ENCODE measurements at regions not wholly inside any gene's neighbourhood (a gene's known extent, or its start where the extent isn't known, plus 50 kb on each side); places are given as distances from the start of the nearest gene placed in this dataset.
"Not testable (repeated sequence)": the region's sequence is repeated elsewhere in the genome, so short reads cannot be mapped to it uniquely, and the experiment has no call there.

- no peak for DNase-seq
Measured at GRCh38 chr5:103425686-103426454, 136.7 kb downstream of the NUDT12 start.

- DNase-seq: no peak
Measured at GRCh38 chr5:103424453-103425205, 138.0 kb downstream of the NUDT12 start.

- no peak for DNase-seq
Measured at GRCh38 chr5:103424026-103424425, 138.6 kb downstream of the NUDT12 start.

DNA sequence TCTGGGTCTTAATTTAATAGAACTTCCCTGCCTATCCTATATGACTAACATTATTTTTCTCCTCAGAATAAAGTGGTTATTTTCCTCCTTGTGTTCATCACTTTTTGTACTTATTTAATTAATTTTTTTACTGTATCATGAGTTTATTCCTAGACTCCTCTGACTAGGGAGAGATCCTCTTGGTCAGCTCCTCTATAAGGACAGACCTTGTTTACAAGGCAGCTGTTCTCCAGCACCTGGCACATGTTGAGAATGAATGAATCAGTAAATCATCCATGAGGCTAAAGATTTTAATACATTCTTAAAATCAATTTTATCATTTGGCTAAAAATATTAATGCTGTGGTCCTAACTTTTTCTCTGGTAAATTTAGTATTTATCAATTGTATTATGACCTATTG, 139.8 kb downstream of the NUDT12 start:
- DNase-seq: no peak

- no peak for DNase-seq
Measured at GRCh38 chr5:103414604-103415003, 148.0 kb downstream of the NUDT12 start.

DNA sequence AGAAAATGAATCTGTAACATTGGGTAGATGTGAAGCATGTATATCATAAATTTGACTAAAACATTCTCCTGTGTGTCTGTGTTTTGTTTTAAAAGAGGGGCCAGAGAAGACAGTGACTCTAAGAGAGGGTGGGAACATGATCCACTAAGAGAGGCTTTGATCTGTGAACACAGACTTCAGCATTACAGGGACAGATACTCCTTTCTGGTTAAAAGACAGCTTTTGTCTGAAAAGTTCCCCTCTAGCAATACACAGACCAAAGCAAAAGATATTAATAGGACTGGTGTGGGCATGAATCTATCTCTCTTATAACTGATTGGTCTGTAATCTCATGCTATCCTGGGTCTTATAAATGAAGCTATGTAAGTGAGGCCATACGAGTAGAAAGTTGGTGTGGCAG, 150.9 kb downstream of the NUDT12 start:
- DNase-seq: no peak

GRCh38 chr5:103410172-103410571, 151.6 kb downstream of the MACIR start:
- no peak for DNase-seq

GRCh38 chr5:103409013-103409670, 150.6 kb downstream of the MACIR start:
- no peak for DNase-seq

- no peak for DNase-seq
Measured at GRCh38 chr5:103408408-103408807, 149.8 kb downstream of the MACIR start.

- DNase-seq: no peak
Measured at GRCh38 chr5:103407402-103407801, 148.8 kb downstream of the MACIR start.

- DNase-seq: no peak
Measured at GRCh38 chr5:103404483-103404882, 145.9 kb downstream of the MACIR start.

GRCh38 chr5:103402851-103403250, 144.3 kb downstream of the MACIR start:
- DNase-seq: peak; percentile 5 to 34

DNA sequence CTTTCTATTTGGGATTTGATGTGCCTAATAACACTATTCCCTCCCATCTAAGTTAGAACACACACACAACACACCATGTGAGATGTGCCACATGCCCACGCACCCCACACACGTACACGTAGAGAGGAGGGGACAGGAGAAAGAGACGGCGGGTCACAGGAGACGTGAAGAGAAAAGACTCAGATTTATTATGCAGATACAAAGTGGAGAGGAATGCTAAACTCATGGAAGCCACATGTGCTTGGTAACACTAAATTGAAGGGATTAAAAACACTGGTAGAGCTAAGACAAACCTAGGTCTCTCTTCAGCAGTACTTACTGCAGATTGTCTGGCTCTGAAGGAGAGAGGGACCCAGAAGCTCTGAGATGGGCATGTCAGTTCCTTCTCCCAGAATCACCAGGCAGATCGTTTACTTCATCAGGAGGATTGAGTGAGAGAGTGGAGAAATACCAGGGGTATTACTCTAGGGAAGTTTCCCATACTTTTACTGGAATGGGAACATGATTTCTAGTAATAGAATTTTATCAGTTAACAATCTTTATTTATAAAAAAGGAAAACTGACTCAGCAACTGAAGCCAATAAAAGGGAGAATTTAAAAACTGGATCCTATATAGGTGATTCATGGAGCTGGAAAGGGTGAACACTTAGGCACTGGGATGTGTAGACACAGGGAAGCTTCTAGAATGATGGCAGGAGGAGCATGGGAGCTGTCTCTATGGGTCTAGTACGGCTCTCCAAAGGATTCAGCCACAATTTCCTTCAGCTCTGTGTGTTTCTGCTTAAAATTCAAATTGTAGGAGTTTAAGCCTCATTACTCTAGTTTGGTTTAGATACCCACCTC, 139.4 kb downstream of the MACIR start:
- DNase-seq: no peak

DNA sequence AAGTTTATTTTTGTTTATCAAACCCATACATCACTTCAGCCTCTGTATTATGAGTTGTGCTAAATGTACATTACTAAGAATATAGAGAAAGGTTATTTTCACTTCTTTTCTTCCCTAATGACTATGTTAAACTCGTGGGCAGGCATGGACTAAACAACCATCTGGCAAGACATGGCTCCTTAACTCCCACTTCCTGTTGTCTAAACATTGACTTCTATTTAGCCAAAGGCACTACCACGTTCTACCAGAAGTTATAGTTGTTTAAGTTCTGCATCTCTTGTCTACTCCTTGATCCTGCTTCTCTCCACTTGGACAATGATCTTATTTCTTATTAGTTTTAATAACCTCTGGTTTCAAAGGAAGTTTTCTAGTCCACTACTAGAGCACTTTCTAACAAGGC, 136.1 kb downstream of the MACIR start:
- DNase-seq: no peak

DNA sequence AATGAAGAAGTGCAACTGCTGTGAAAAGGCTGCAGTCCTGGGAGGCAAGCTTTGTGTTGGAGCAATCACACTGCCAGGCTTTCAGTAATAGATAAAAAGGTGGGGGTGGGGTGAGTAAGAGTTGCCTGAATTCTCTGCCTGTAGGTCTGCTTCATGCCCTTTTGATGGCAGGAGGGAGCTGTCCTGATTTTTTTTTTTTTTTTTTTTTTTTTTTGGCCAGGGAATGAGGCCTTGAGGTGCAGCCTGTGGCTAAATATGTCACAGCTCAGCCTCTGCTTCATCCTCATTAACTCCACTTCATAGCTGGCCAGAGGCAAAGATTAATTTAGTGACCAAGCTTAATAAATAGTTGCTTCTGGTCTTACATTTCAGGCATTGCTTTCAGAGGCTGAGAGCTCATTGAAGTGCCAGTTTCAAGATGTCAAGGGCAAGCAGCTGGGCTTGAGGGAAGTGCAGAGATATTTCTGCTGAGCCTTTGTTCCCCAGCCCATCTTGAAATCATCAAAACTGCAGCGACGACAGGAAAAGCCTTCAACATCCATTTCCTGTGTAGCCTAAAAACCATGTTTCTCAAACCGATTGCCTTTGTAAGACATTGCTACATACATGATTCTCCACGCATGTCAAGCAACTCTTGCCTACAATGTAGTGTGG, 134.7 kb downstream of the MACIR start:
- no peak for DNase-seq

GRCh38 chr5:103391659-103392058, 133.1 kb downstream of the MACIR start:
- no peak for DNase-seq

GRCh38 chr5:103389846-103390245, 131.3 kb downstream of the MACIR start:
- DNase-seq: no peak

GRCh38 chr5:103389357-103389756, 130.8 kb downstream of the MACIR start:
- no peak for DNase-seq

DNA sequence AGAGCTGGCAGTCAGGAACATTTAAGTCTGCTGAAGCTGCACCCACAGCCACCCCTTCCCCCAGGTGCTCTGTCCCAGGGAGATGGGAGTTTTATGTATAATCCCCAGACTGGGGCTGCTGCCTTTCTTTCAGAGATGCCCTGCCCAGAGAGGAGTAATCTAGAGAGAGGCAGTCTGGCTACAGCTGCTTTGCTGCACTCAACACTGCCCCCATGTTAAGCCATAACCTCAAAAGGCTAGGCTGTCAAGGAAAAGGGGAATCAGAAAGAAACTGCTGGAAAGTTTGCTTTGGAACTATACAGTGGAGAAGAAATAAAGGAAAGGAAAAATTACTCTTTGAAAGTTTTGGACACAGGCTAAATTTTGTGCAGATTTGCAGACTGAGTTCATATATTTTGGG, 127.2 kb downstream of the MACIR start:
- DNase-seq: no peak

DNA sequence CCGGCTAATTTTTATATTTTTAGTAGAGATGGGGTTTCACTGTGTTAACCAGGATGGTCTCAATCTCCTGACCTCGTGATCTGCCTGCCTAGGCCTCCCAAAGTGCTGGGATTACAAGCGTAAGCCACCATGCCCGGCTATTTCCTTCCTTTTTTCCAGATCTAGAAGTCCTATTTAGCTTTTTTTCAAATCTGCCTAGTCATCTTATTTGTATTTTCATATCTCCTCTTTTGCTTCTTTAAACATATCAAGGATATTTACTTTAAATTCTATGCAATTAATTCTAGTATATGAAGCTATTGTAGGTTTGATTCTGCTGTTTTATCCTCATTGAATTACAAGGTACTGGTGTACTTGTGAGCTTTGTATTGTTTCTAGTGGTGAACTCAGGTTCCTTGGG, 119.1 kb downstream of the MACIR start:
- DNase-seq: not testable (repeated sequence)

GRCh38 chr5:103375863-103376591, 117.5 kb downstream of the MACIR start:
- DNase-seq: no peak

GRCh38 chr5:103375350-103375749, 116.8 kb downstream of the MACIR start:
- no peak for DNase-seq

Data from NCI-H2081 (cell line).